Breast epithelium (tissue), 4 donors: ENCODE measurements at regions not wholly inside any gene's neighbourhood (a gene's known extent, or its start where the extent isn't known, plus 50 kb on each side); places are given as distances from the start of the nearest gene placed in this dataset.
"Not testable (repeated sequence)": the region's sequence is repeated elsewhere in the genome, so short reads cannot be mapped to it uniquely, and the experiment has no call there.

Source experiments
- DNase-seq, 2 donors: peaks; one replicate each; pipeline ENCODE4 v3.0.0-alpha.2; 2019; ENCODE audit warnings: low spot score in 2 of 2
- H3K27ac ChIP-seq, 2 donors: fragments of 200-600 bp; sonication (generic) in 1 of 2; one replicate each; pipeline ENCODE4 v1.5.1; 2016 to 2019; ENCODE audit warnings: mild to moderate bottlenecking in 1 of 2
- H3K27me3 ChIP-seq, 2 donors: fragments of 200-600 bp; sonication (generic) in 1 of 2; one replicate each; pipeline versions ENCODE4 v1.5.1 to v1.6.0; 2017 to 2019; ENCODE audit warnings: control low read depth in 1 of 2, mild to moderate bottlenecking in 1 of 2
- H3K36me3 ChIP-seq: fragments of 200-600 bp; one replicate; pipeline ENCODE4 v1.5.1; 2019
- H3K4me1 ChIP-seq, 2 donors: fragments of 200-600 bp; sonication (generic); one replicate each; pipeline ENCODE4 v1.5.1; 2016 to 2019; ENCODE audit warnings: control low read depth in 1 of 2
- H3K4me3 ChIP-seq, 3 donors: fragments of 200-600 bp; sonication (generic); 1 replicate in 2 of 3; 2 replicates in 1 of 3; pipeline ENCODE4 v1.5.1; 2016 to 2019; ENCODE audit warnings: mild to moderate bottlenecking in 3 of 3, moderate library complexity in 2 of 3
- H3K9me3 ChIP-seq, 2 donors: fragments of 200-600 bp; sonication (generic) in 1 of 2; one replicate each; pipeline ENCODE4 v1.5.1; 2016 to 2019; ENCODE audit warnings: control low read depth in 1 of 2
- intact Hi-C: fragments of 100-400 bp; cut with DNase I; formaldehyde crosslinking; loops from one replicate; pipeline ENCODE4 v1.15.1; 2023; ENCODE audit warnings: low total_unique reads

DNA sequence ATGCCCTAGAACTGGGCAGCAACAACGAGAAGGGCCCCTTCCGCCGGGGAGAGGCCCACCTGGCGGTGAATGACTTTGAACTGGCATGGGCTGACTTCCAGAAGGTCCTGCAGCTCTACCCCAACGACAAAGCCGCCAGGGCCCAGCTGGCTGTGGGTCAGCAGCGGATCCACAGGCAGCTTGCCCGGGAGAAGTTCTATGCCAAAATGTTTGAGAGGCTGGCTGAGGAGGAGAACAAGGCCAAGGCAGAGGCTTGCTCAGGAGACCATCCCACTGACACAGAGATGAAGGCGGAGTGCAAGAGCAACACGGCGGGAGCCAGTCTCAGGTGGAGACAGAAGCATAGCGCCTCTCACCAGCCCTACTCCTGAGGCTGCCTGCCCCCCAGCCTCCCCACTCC lies 276.6 kb downstream of the SPATA31A1 start:
- H3K4me1 ChIP-seq, H3K9me3 ChIP-seq, DNase-seq, H3K27ac ChIP-seq, H3K27me3 ChIP-seq, H3K36me3 ChIP-seq, intact Hi-C loops, H3K4me3 ChIP-seq: not testable (repeated sequence)

DNA sequence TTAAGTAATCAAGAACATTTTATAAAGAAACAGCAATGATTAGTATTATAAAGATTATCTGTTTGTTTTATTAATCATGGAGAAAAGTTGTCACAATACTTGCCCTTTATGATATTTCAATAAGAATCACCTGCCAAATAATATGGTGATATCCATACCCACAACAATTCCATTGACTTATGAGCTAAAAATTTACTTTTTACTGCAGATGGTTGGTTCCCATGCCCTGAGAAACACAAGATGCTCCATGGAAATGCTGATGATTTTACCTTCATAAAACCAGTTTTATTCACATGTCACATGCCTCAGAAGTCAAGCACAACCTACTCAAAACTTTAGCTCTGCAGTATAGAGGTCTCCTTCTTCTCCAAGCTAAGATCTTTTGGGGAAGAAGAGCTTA lies 293.6 kb downstream of the SPATA31A1 start:
- H3K4me3 ChIP-seq, H3K27me3 ChIP-seq, H3K27ac ChIP-seq, intact Hi-C loops, H3K9me3 ChIP-seq, H3K36me3 ChIP-seq, H3K4me1 ChIP-seq, DNase-seq: not testable (repeated sequence)

DNA sequence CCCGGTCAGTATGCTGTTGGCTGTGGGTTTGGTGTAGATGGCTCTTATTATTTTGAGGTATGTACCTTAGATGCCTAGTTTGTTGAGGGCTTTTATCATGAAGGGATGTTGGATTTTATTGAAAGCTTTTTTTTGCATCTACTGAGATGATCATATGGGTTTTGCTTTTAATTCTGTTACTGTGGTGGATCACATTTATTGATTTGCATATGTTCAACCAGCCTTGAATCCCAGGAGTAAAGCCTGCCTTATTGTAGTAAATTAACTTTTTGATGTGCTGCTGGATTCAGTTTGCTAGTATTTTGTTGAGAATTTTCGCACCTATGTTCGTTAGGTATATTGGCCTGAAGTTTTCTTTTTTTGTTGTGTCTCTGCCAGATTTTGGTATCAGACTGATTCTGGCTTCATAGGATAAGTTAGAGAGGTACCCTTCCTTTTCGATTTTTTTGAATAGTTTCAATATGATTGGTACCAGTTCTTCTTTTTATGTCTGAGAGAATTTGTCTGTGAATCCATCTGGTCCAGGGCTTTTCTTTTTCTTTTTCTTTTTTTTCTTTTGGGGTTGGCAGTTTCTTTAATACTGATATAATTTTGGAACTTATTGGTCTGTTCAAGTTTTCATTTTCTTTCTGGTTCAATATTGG lies 301.6 kb downstream of the SPATA31A1 start:
- H3K4me3 ChIP-seq, intact Hi-C loops: not testable (repeated sequence)

DNA sequence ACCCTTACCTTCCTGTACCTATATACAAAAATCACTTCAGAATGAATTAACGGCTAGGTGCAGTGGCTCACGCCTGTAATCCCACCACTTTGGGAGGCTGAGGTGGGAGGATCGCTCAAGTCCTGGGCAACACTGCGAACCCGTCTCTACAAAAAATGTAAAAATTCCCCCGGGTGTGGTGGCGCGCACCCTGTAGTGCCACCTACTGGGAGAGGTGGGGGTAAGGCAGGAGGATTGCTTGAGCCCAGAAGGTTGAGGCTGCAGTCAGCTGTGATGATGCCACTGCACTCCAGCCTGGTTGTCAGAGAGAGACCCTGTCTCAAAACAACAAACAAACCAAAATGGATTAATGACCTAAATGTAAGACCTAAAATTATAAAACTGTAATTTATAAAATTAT lies 307.6 kb downstream of the SPATA31A1 start:
- intact Hi-C loops, H3K27me3 ChIP-seq, DNase-seq, H3K4me1 ChIP-seq, H3K4me3 ChIP-seq, H3K9me3 ChIP-seq, H3K36me3 ChIP-seq, H3K27ac ChIP-seq: not testable (repeated sequence)

More for the DNA sequence above, 301.6 kb downstream of the SPATA31A1 start:
- not testable (repeated sequence) for H3K4me1 ChIP-seq, H3K36me3 ChIP-seq, H3K27me3 ChIP-seq, DNase-seq, H3K9me3 ChIP-seq, H3K27ac ChIP-seq

DNA sequence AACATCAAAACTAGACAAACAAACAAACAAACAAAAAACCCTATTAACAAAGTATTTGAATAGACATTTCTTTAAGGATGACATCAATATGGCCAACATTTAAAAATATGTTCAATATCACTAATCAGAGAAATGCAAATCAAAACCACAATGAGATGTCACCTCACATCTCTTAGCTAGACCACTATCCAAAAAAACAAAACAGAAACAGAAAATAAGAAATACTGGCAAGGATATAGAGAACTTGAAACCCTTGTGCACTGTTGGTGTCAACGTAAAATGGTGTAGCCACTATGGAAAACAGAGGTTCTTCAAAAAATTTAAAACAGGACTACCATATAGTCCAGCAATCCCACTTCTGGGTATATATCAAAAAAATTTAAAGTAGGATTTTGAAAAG lies 308.2 kb downstream of the SPATA31A1 start:
- DNase-seq, H3K4me3 ChIP-seq, intact Hi-C loops, H3K4me1 ChIP-seq, H3K27ac ChIP-seq, H3K27me3 ChIP-seq, H3K9me3 ChIP-seq, H3K36me3 ChIP-seq: not testable (repeated sequence)

DNA sequence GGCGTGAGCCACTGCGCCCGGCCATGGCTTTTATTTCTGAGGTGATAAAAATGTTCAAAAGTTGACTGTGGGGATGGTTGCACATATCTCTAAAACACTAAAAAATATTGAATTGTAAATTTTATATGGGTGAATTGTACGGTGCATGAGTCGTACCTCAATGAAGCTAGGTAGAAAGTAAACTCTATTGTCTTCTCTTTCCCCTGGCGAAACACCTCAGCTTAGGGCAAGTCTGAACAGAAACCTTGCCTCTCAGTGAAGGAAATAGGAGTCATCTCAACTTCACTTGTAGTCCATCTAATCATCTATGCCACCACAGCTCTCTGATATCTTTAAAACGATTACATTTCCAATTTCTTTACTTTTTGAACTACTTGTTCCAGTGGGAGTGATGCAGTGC lies 309.6 kb downstream of the SPATA31A1 start:
- H3K27ac ChIP-seq, H3K4me1 ChIP-seq, DNase-seq, H3K4me3 ChIP-seq, H3K36me3 ChIP-seq, intact Hi-C loops, H3K9me3 ChIP-seq, H3K27me3 ChIP-seq: not testable (repeated sequence)

DNA sequence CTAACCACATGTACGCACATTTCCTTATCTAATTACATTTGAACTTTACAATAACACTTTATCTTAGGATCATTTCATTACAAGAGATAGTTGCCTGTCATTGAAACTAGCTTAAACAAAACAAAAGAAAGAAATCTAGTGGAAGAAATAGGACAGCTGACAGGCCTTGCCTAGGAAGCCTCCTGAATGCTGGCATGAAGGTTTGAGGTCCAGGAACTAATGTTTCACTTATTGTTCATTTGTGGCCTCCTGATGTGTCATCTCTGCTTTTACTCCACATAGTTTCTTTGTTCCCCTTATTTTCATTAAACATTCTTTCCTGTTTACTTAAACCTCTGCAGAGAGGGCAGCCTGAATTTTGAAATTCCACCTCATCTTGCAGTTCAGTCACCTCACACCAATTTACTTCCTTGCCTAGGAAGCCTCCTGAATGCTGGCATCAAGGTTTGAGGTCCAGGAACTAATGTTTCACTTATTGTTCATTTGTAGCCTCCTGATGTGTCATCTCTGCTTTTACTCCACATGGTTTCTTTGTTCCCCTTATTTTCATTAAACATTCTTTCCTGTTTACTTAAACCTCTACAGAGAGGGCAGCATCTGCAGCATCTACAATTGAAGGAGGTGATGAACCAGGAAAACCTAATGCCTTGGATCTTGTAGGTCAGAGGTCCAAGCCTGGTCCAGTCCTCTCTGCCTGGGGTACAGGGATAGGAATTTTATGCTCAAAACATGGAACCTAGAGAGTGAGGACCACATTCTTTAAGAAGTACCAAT lies 319.2 kb downstream of the SPATA31A1 start:
- DNase-seq, H3K4me3 ChIP-seq, H3K9me3 ChIP-seq, intact Hi-C loops, H3K4me1 ChIP-seq, H3K27ac ChIP-seq, H3K36me3 ChIP-seq, H3K27me3 ChIP-seq: not testable (repeated sequence)

DNA sequence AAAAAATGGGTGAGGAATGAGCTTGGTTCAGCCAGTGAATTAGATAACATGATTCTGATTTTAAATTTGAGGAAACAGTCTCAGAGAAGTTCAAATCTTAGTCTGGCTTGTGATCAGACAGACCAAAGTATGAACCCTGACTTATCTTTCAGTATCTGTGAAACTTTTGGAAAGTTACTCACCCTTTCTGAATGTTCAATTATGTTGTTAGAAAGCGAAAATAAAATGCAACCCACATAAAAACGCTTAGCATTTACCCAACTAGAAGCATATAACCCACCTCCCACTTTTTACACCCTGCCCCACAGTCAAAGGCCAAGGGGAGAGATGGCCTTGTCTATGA lies 319.7 kb downstream of the SPATA31A1 start:
- H3K4me3 ChIP-seq, H3K4me1 ChIP-seq, H3K27ac ChIP-seq, intact Hi-C loops, H3K9me3 ChIP-seq, H3K27me3 ChIP-seq, H3K36me3 ChIP-seq, DNase-seq: not testable (repeated sequence)

DNA sequence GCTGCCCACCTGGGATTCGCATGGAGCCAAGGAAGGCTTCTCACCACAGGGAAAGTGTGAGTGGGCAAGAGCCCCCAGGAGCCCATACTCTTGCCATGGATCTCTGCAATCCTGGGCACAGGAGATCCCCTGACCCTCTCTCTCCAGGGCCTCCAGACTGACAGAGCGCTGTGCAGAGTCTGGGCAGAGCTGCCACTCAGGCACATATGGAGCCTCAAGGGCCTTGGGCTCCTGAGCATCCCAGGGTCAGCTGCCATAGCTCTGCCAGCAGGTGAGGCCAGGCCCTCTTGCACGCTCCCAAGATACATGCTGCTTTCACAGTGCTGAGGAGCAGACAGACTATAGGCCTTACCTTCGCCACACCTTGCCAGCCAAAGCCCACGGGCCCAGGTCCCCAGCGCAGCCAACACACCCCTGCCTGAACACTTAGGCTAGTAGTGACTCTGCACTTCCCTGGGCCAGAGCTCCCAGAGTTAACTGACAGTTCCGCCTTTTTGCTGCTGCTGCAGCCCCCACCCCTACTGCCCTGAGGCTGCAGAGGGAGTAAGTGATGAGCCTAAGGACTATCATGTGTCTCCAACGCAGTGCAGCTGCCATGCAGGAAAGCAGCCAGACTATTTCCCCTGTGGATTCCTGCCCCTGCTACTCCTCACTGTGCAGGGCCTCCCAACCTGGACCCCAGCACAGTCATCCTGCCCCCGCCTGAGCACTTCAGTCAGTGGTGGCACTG lies 323.2 kb downstream of the SPATA31A1 start:
- intact Hi-C loops, DNase-seq, H3K36me3 ChIP-seq, H3K27me3 ChIP-seq, H3K4me1 ChIP-seq, H3K27ac ChIP-seq, H3K9me3 ChIP-seq, H3K4me3 ChIP-seq: not testable (repeated sequence)

DNA sequence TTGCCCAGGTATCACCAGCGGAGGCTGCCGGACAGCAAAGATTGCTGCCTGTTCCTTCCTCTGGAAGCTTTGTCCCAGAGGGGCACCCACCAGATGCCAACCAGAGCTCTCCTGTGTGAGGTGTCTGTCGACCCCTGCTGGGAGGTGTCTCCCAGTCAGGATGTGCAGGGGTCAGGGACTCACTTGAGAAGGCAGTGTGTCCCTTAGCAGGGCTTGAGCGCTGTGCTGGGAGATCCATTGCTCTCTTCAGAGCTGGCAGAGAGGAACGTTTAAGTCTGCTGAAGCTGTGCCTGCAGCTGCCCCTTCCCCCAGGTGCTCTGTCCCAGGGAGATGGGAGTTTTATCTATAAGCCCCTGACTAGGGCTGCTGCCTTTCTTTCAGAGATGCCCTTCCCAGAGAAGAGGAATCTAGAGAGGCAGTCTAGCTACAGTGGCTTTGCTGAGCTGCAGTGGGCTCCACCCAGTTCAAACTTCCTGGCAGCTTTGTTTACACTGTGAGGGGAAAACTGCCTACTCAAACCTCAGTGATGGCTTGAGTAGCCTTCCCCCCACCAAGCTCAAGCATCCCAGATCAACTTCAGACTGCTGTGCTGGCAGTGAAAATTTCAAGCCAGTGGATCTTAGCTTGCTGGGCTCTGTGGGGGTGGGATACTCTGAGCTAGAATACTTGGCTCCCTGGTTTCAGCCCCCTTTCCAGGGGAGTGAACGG lies 325.4 kb downstream of the SPATA31A1 start:
- intact Hi-C loops: not testable (repeated sequence)

DNA sequence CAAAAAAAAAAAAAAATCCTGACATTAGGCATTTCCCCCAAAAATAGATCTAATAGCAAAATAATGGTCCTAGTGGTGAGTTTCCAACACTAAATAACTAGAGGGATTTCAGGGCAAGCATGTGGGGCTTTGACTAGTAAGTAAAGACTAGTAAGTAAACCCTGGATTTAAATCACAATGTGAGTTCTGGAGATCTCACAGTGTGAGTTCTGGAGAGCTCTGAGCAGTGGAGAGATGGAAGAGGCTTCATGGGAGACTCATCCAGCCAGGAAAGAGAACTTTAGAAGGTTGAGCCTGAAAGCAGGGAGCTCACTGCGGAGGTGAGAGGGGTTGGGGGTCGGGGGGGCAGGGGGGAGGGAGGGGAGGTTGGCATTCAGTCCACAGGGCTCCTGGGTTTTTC lies 373.4 kb downstream of the SPATA31A1 start:
- H3K27me3 ChIP-seq, DNase-seq, H3K4me1 ChIP-seq, intact Hi-C loops, H3K36me3 ChIP-seq, H3K9me3 ChIP-seq, H3K4me3 ChIP-seq, H3K27ac ChIP-seq: not testable (repeated sequence)

More for the DNA sequence above, 325.4 kb downstream of the SPATA31A1 start:
- not testable (repeated sequence) for H3K27me3 ChIP-seq, H3K4me3 ChIP-seq, H3K27ac ChIP-seq, H3K36me3 ChIP-seq, DNase-seq, H3K4me1 ChIP-seq, H3K9me3 ChIP-seq

DNA sequence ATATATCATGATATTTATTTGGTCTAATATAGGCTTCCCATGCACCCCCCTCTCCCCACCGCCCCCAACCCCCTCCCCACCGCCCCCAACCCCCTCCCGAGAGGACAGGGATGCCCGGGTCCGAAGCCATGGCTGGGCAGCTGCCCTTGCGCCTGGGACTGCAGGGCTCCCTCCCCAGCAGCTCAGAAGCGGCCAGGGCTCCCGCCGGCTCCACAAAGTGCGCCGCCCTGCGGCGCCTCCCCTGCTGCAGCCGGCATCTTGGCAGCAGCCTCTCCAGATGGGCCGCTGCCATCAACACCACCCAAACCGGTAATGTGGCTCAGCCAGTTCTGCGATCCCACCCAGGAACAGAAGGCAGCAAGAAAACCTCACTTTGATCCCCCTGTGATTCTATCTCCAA lies 389.4 kb downstream of the SPATA31A1 start:
- H3K9me3 ChIP-seq, intact Hi-C loops, H3K36me3 ChIP-seq, H3K27ac ChIP-seq, H3K4me1 ChIP-seq, H3K27me3 ChIP-seq, DNase-seq, H3K4me3 ChIP-seq: not testable (repeated sequence)

DNA sequence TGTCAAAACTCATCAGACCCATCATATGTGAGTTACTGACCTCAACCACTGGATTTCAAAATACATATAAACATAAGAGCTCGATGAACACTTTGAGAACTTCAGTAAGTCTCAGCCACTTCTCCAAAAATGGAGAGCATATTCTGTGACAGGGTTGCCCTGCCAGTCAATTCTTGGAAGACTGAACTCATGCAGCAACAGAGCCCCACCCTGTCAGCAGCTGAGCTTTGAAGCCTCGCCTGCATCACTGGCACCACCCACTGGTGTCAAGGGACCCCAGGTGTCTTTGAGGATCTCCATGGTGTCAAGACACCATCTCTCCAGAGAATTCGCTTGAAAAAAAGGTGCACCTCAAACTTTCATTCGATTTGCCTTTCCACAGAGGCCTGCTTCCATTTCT lies 420.1 kb downstream of the SPATA31A1 start:
- DNase-seq, intact Hi-C loops, H3K4me3 ChIP-seq: not testable (repeated sequence)

More for the DNA sequence above, 420.1 kb downstream of the SPATA31A1 start:
- not testable (repeated sequence) for H3K27me3 ChIP-seq, H3K4me1 ChIP-seq, H3K36me3 ChIP-seq, H3K27ac ChIP-seq, H3K9me3 ChIP-seq
